Tibial nerve (tissue), 4 donors: ENCODE measurements at regions not wholly inside any gene's neighbourhood (a gene's known extent, or its start where the extent isn't known, plus 50 kb on each side); places are given as distances from the start of the nearest gene placed in this dataset.

Experiments
- DNase-seq, 2 donors: peaks; one replicate each; pipeline ENCODE4 v3.0.0-alpha.2; 2019; ENCODE audit warnings: low spot score in 2 of 2
- H3K27ac ChIP-seq, 4 donors: fragments of 200-600 bp; sonication (generic) in 3 of 4; one replicate each; pipeline ENCODE4 v1.5.1; 2017 to 2019; ENCODE audit warnings: mild to moderate bottlenecking in 1 of 4
- H3K27me3 ChIP-seq, 2 donors: fragments of 200-600 bp; sonication (generic) in 1 of 2; one replicate each; pipeline versions ENCODE4 v1.5.1 to v1.6.0; 2017 to 2019
- H3K36me3 ChIP-seq, 3 donors: fragments of 200-600 bp; sonication (generic); one replicate each; pipeline ENCODE4 v1.5.1; 2018 to 2019
- H3K4me1 ChIP-seq, 4 donors: fragments of 200-600 bp; sonication (generic) in 3 of 4; one replicate each; pipeline ENCODE4 v1.5.1; 2017 to 2019
- H3K4me3 ChIP-seq, 4 donors: fragments of 200-600 bp; sonication (generic) in 3 of 4; one replicate each; pipeline ENCODE4 v1.5.1; 2017 to 2019; ENCODE audit warnings: mild to moderate bottlenecking in 1 of 4, moderate library complexity in 1 of 4
- H3K9me3 ChIP-seq, 4 donors: fragments of 200-600 bp; sonication (generic) in 3 of 4; one replicate each; pipeline ENCODE4 v1.5.1; 2017 to 2019
- CTCF ChIP-seq, 5 experiments: fragments of 200-600 bp in 3 of 5; fragments of 450-650 bp in 2 of 5; sonication (generic) in 3 of 5; IDR thresholded peaks; one replicate each; pipeline ENCODE4 v1.5.1; 2016 to 2019; ENCODE audit warnings: antibody characterized with exemption in 5 of 5, mild to moderate bottlenecking in 3 of 5, moderate library complexity in 2 of 5
- EP300 ChIP-seq, 2 donors: sonication (generic); formaldehyde crosslinking; IDR thresholded peaks; one replicate each; pipeline ENCODE4 v1.6.1; 2017; ENCODE audit warnings: antibody characterized with exemption in 2 of 2, mild to moderate bottlenecking in 1 of 2
- POLR2A ChIP-seq, 2 donors: fragments of 450-650 bp; IDR thresholded peaks; one replicate each; pipeline ENCODE4 v1.6.1; 2017; ENCODE audit warnings: antibody characterized with exemption in 2 of 2, mild to moderate bottlenecking in 2 of 2, moderate library complexity in 2 of 2
- WGBS, 2 donors: methylation state at CpG; one replicate each; pipeline ENCODE4 v1.1.5; 2018; 5-methylcytosine and 5-hydroxymethylcytosine counted together

GRCh38 chr4:1524761-1525160 is 118.5 kb upstream of the NKX1-1 start:
- peaks cover 0 to 30% of the 10 kb centered on the region in 2 donors for H3K27me3 ChIP-seq
- H3K36me3 ChIP-seq, result no peaks in the 10 kb centered on the region
- H3K9me3 ChIP-seq, result peaks cover 0 to 55% (median 0%) of the 10 kb centered on the region in 4 donors
- no peak overlapping the region for H3K27ac ChIP-seq
- peaks cover 0 to 12% (median 0%) of the 10 kb centered on the region in 4 donors for H3K4me1 ChIP-seq
- H3K4me3 ChIP-seq, result no peak overlapping the region
- no peak for DNase-seq
- TF ChIP-seq EP300 (IDR thresholded peaks at IDR 0.05) (no peak), POLR2A (IDR thresholded peaks at IDR 0.05) (no peak), CTCF (IDR thresholded peaks at IDR 0.05) (no peak)
- WGBS, 2 donors, result 88 to 96% methylated on average over 6 of the region's 6 CpGs

GRCh38 chr4:1523907-1524636 is 117.8 kb upstream of the NKX1-1 start:
- H3K27me3 ChIP-seq, result peaks cover 0 to 37% of the 10 kb centered on the region in 2 donors
- WGBS, 2 donors, result 77 to 80% methylated on average over 24 of the region's 24 CpGs
- no peak overlapping the region for H3K4me3 ChIP-seq
- peaks cover 0 to 55% (median 0%) of the 10 kb centered on the region in 4 donors for H3K9me3 ChIP-seq
- peaks cover 0 to 12% (median 0%) of the 10 kb centered on the region in 4 donors for H3K4me1 ChIP-seq
- H3K27ac ChIP-seq, result no peak overlapping the region
- DNase-seq, result no peak
- no peaks in the 10 kb centered on the region for H3K36me3 ChIP-seq
- TF ChIP-seq EP300 (IDR thresholded peaks at IDR 0.05), result no peak
- no peak for TF ChIP-seq POLR2A (IDR thresholded peaks at IDR 0.05)

GRCh38 chr4:1523506-1523905 is 117.3 kb upstream of the NKX1-1 start:
- 60 to 64% methylated on average over 4 of the region's 4 CpGs for WGBS, 2 donors
- peaks cover 0 to 12% (median 0%) of the 10 kb centered on the region in 4 donors for H3K4me1 ChIP-seq
- H3K9me3 ChIP-seq, result peaks cover 0 to 53% (median 0%) of the 10 kb centered on the region in 4 donors
- H3K36me3 ChIP-seq, result no peaks in the 10 kb centered on the region
- TF ChIP-seq EP300 (IDR thresholded peaks at IDR 0.05) (no peak), CTCF (IDR thresholded peaks at IDR 0.05) (no peak), POLR2A (IDR thresholded peaks at IDR 0.05) (no peak)
- peaks cover 0 to 42% of the 10 kb centered on the region in 2 donors for H3K27me3 ChIP-seq
- H3K4me3 ChIP-seq, result no peak overlapping the region
- no peak overlapping the region for H3K27ac ChIP-seq
- no peak for DNase-seq

- no peak for TF ChIP-seq CTCF (IDR thresholded peaks at IDR 0.05)
- TF ChIP-seq POLR2A (IDR thresholded peaks at IDR 0.05), result no peak
- TF ChIP-seq EP300 (IDR thresholded peaks at IDR 0.05), result no peak
- H3K27me3 ChIP-seq, result peaks cover 0 to 46% of the 10 kb centered on the region in 2 donors
- DNase-seq, result no peak
- WGBS, 2 donors, result 80 to 81% methylated on average over 5 of the region's 5 CpGs
- no peak overlapping the region for H3K27ac ChIP-seq
- peaks cover 0 to 48% (median 0%) of the 10 kb centered on the region in 4 donors for H3K9me3 ChIP-seq
- H3K4me3 ChIP-seq, result no peak overlapping the region
- peaks cover 0 to 12% (median 0%) of the 10 kb centered on the region in 4 donors for H3K4me1 ChIP-seq
- H3K36me3 ChIP-seq, result no peaks in the 10 kb centered on the region
These were observed 116.8 kb upstream of the NKX1-1 start for GRCh38 chr4:1523033-1523432.

- H3K27me3 ChIP-seq, result peaks cover 0 to 50% of the 10 kb centered on the region in 2 donors
- peaks cover 0 to 44% (median 0%) of the 10 kb centered on the region in 4 donors for H3K9me3 ChIP-seq
- no peak for DNase-seq
- no peak overlapping the region for H3K27ac ChIP-seq
- peaks cover 0 to 12% (median 0%) of the 10 kb centered on the region in 4 donors for H3K4me1 ChIP-seq
- no peaks in the 10 kb centered on the region for H3K36me3 ChIP-seq
- TF ChIP-seq EP300 (IDR thresholded peaks at IDR 0.05) (no peak), CTCF (IDR thresholded peaks at IDR 0.05) (no peak), POLR2A (IDR thresholded peaks at IDR 0.05) (no peak)
- H3K4me3 ChIP-seq, result no peak overlapping the region
- WGBS, 2 donors, result 84 to 88% methylated on average over 5 to 6 of the region's 6 CpGs
These were observed 116.4 kb upstream of the NKX1-1 start for GRCh38 chr4:1522606-1523005.
